Endothelial cell of umbilical vein (primary cell): ENCODE measurements at regions not wholly inside any gene's neighbourhood (a gene's known extent, or its start where the extent isn't known, plus 50 kb on each side); places are given as distances from the start of the nearest gene placed in this dataset.

Experiments
- BruUV-seq: library from RNA; stranded (reverse); fragments of 400-500 nt; replicated peaks from 2 replicates; lab custom pipeline; 2021; lab: Mats Ljungman, UMichigan
- CTCF ChIA-PET: fragments of 300-600, 350-600 bp; sonication (Branson Sonifier 250); formaldehyde crosslinking; loops from one replicate; lab custom pipeline; 2021; ENCODE audit warnings: antibody characterized with exemption, inconsistent platforms; lab: Charles Lee
- POLR2A ChIA-PET: fragments of 300-600, 350-600 bp; sonication (Branson Sonifier 250); formaldehyde crosslinking; loops from one replicate; lab custom pipeline; 2021; ENCODE audit warnings: antibody characterized with exemption, inconsistent platforms; lab: Charles Lee
- DNase-seq: peaks from one replicate; pipeline ENCODE4 v3.0.0-alpha.2; 2011; ENCODE audit warnings: low read depth, low spot score
- FAIRE-seq: peaks from 2 replicates; lab custom pipeline; 2011; peaks lifted over from hg19 to GRCh38; lab: Jason Lieb, UNC
- H2AFZ ChIP-seq: 2 replicates; pipeline ENCODE4 v1.6.0; 2012; ENCODE audit warnings: low read depth, low read length, control low read depth, inconsistent platforms
- H3K27ac ChIP-seq: 2 replicates; pipeline ENCODE4 v1.5.1; 2011; ENCODE audit warnings: low read depth, mild to moderate bottlenecking, control low read depth, low read length, moderate library complexity; ENCODE audit not compliant: insufficient read depth
- H3K27me3 ChIP-seq, 2 experiments: 2 replicates each; pipeline versions ENCODE4 v1.6.0 to v1.6.1; 2011; ENCODE audit warnings: low read length in 2 of 2, mixed read lengths in 1 of 2; ENCODE audit not compliant: control insufficient read depth in 2 of 2, insufficient read depth in 2 of 2
- H3K36me3 ChIP-seq, 2 experiments: 2 replicates in 1 of 2; 3 replicates in 1 of 2; pipeline ENCODE4 v1.5.1; 2011; ENCODE audit warnings: low read length in 2 of 2, mild to moderate bottlenecking in 1 of 2, moderate library complexity in 1 of 2; ENCODE audit not compliant: control insufficient read depth in 2 of 2, insufficient read depth in 2 of 2; ENCODE audit errors: extremely low read depth in 1 of 2
- H3K4me1 ChIP-seq: 3 replicates; pipeline ENCODE4 v1.5.1; 2011; ENCODE audit warnings: mild to moderate bottlenecking, low read length; ENCODE audit not compliant: control insufficient read depth, insufficient read depth; ENCODE audit errors: extremely low read depth
- H3K4me2 ChIP-seq: 2 replicates; pipeline ENCODE4 v1.6.1; 2011; ENCODE audit warnings: low read length, control low read depth, mixed read lengths; ENCODE audit not compliant: insufficient read depth
- H3K4me3 ChIP-seq, 3 experiments: fragments of 200-600 bp in 1 of 3; sonication (generic), shearing (Covaris generic) in 1 of 3; replicated peaks in 1 of 3; 2 replicates each; pipeline ENCODE4 v1.5.1; 2011 to 2016; ENCODE audit warnings: control low read depth in 3 of 3, low read length in 3 of 3, mild to moderate bottlenecking in 2 of 3, inconsistent platforms in 1 of 3, low read depth in 1 of 3, moderate library complexity in 1 of 3; ENCODE audit not compliant: insufficient read depth in 1 of 3
- H3K79me2 ChIP-seq: 2 replicates; pipeline ENCODE4 v1.6.0; 2012; ENCODE audit warnings: low read length, inconsistent platforms; ENCODE audit not compliant: control insufficient read depth, insufficient read depth
- H3K9ac ChIP-seq: replicated peaks from 2 replicates; pipeline ENCODE3; 2011; ENCODE audit warnings: low read length, control low read depth; ENCODE audit not compliant: insufficient read depth; ENCODE audit errors: extremely low read depth
- H3K9me1 ChIP-seq: replicated peaks from 3 replicates; pipeline ENCODE4 v1.6.0; 2011; ENCODE audit warnings: mild to moderate bottlenecking, low read length; ENCODE audit not compliant: control insufficient read depth, insufficient read depth; ENCODE audit errors: extremely low read depth
- H3K9me3 ChIP-seq: replicated peaks from 2 replicates; pipeline ENCODE4 v1.5.1; 2012; ENCODE audit warnings: low read length, inconsistent platforms; ENCODE audit not compliant: control insufficient read depth, insufficient read depth
- H4K20me1 ChIP-seq: replicated peaks from 2 replicates; pipeline ENCODE3; 2011; ENCODE audit warnings: mild to moderate bottlenecking, low read length; ENCODE audit not compliant: control insufficient read depth, insufficient read depth; ENCODE audit errors: extremely low read depth
- CTCF ChIP-seq, 2 donors: IDR thresholded peaks; 1 replicate in 1 of 2; 2 replicates in 1 of 2; pipeline ENCODE4 v1.5.1; 2011; ENCODE audit warnings: low read length in 2 of 2, mild to moderate bottlenecking in 2 of 2, moderate library complexity in 2 of 2, control low read depth in 1 of 2, inconsistent platforms in 1 of 2, low read depth in 1 of 2; ENCODE audit not compliant: insufficient read depth in 1 of 2; ENCODE audit errors: extremely low read depth in 1 of 2
- EZH2 ChIP-seq: IDR thresholded peaks from 2 replicates; pipeline ENCODE4 v1.6.1; 2012; ENCODE audit warnings: borderline replicate concordance, low read depth, mild to moderate bottlenecking, moderate library complexity, low read length, inconsistent platforms; ENCODE audit not compliant: severe bottlenecking
- FOS ChIP-seq: IDR thresholded peaks from 2 replicates; pipeline ENCODE4 v1.6.1; 2011; ENCODE audit warnings: mild to moderate bottlenecking, low read length, moderate library complexity, borderline replicate concordance; ENCODE audit not compliant: insufficient read depth
- GATA2 ChIP-seq: IDR thresholded peaks from 2 replicates; pipeline ENCODE4 v1.7.0; 2011; ENCODE audit warnings: low read depth, mild to moderate bottlenecking, moderate library complexity, mixed read lengths, low read length; ENCODE audit not compliant: insufficient read length, insufficient read depth
- JUN ChIP-seq: IDR thresholded peaks from 2 replicates; pipeline ENCODE4 v1.6.1; 2011; ENCODE audit warnings: borderline replicate concordance, low read depth; ENCODE audit not compliant: insufficient read length, insufficient read depth
- MYC ChIP-seq: IDR thresholded peaks from one replicate; pipeline ENCODE4 v1.6.1; 2011; ENCODE audit warnings: mild to moderate bottlenecking, low read depth, low read length
- POLR2A ChIP-seq: IDR thresholded peaks from 2 replicates; pipeline ENCODE4 v1.6.1; 2012; ENCODE audit warnings: low read depth, mild to moderate bottlenecking, control low read depth, low read length
- POLR2AphosphoS5 ChIP-seq: IDR thresholded peaks from 2 replicates; pipeline ENCODE4 v1.6.1; 2012; ENCODE audit warnings: low read depth, mild to moderate bottlenecking, control low read depth, low read length, moderate library complexity; ENCODE audit not compliant: insufficient read depth
- dilution Hi-C: fragments of 300-500 bp; cut with MboI; formaldehyde crosslinking; loops from one replicate; pipeline ENCODE4 v1.15.0; 2019; ENCODE audit warnings: low sequenced_read_pairs; ENCODE audit not compliant: extremely low pct_ligation_motif_present
- intact Hi-C: fragments of 100-400 bp; cut with micrococcal nuclease; formaldehyde crosslinking; loops from one replicate; pipeline ENCODE4 v1.10.0; 2022
- TF ChIP-seq, protein P1 (sequence below): IDR thresholded peaks from 2 replicates; pipeline ENCODE4 v1.6.1; 2011; ENCODE audit not compliant: insufficient read depth, insufficient read length

- no TSS peak for BruUV-seq
Measured at GRCh38 chr13:100836711-100837110, 162.1 kb upstream of the TMTC4 start.

More at GRCh38 chr13:100836711-100837110, 162.1 kb upstream of the TMTC4 start:
- no peaks in the 10 kb centered on the region for H3K9me3 ChIP-seq
- no peaks in the 10 kb centered on the region for H3K9me1 ChIP-seq
- no peak overlapping the region for H2AFZ ChIP-seq
- dilution Hi-C loops = no loop called here
- TF ChIP-seq POLR2A (no peak), MYC (no peak), EZH2 (no peak), JUN (no peak), GATA2 (peak; percentile 21), CTCF (IDR thresholded peaks at IDR 0.05; ENCODE audit: extremely low read depth in 1 of 2, insufficient read depth in 1 of 2, low read depth in 1 of 2, low read length in 2 of 2) (no peak), POLR2AphosphoS5 (no peak), FOS (peak; percentile 10)
- TF ChIP-seq, protein P1, sequence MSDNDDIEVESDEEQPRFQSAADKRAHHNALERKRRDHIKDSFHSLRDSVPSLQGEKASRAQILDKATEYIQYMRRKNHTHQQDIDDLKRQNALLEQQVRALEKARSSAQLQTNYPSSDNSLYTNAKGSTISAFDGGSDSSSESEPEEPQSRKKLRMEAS = no peak
- no peaks in the 10 kb centered on the region for H3K79me2 ChIP-seq
- POLR2A ChIA-PET = no interaction called here
- CTCF ChIA-PET = interaction anchor here (0.9 to 1.0 kb wide), 2 partner anchors 8 to 114 kb away, joined by 3 read pairs; no protein-coding TSS in a partner anchor
- intact Hi-C loops = no loop called here
- no peaks in the 10 kb centered on the region for H3K4me1 ChIP-seq
- FAIRE-seq (no peak), DNase-seq (peak; percentile 17)
- no peak overlapping the region for H3K4me3 ChIP-seq
- no peaks in the 10 kb centered on the region for H3K27me3 ChIP-seq
- no peak overlapping the region for H3K27ac ChIP-seq
- H3K9ac ChIP-seq = no peak overlapping the region
- H4K20me1 ChIP-seq = no peaks in the 10 kb centered on the region
- H3K36me3 ChIP-seq = no peaks in the 10 kb centered on the region
- H3K4me2 ChIP-seq = no peak overlapping the region
